NCI-H1417 (cell line): ENCODE measurements at regions not wholly inside any gene's neighbourhood (a gene's known extent, or its start where the extent isn't known, plus 50 kb on each side); places are given as distances from the start of the nearest gene placed in this dataset.

ENCODE experiments used
- DNase-seq, 3 experiments: peaks; one replicate each; lab custom pipeline; 2025; lab: John Stamatoyannopoulos, UW

DNA sequence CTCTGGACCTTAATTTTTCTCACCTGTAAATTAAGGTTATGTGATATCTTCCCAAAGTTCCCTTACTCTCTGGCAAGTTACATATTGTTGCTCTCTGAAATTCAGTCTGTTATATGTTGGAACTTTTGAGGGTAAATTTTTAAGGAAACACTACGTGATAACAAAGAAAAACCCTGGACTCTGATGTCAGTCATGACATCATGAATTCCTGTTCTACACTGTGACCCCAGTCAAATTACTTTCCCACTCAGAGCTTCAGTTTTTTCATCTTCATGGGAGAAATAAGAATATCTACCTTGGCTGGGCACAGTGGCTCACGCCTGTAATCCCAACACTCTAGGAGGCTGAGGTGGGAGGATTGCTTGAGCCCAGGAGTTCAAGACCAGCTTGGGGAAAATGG lies 164.6 kb upstream of the RALGAPA2 start:
- DNase-seq = no peak

- DNase-seq = no peak
These were observed 163.3 kb upstream of the RALGAPA2 start for GRCh38 chr20:20875716-20876115.

DNA sequence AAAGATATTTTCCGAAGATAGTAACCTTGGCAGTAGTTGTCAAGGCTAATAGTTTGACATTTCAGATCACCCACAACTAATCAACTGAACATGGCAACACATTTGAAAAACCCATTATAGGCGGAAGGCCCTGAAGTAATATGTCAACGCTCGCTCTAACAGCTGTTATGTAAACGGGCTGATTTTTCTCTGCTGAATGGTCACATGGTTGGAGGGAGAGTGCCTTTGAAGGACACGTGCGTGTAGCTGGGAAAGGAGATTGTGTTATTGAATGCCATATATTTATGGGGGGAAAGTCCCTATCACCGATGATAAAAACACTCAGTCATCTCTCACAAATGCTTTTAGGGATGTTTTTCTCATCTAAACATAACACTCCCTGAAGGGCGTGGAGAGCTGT lies 160.0 kb upstream of the RALGAPA2 start:
- peak in 1 of 3 experiments; percentile 31 for DNase-seq

- no peak for DNase-seq
These were observed 156.8 kb upstream of the RALGAPA2 start for GRCh38 chr20:20869161-20869775.

DNA sequence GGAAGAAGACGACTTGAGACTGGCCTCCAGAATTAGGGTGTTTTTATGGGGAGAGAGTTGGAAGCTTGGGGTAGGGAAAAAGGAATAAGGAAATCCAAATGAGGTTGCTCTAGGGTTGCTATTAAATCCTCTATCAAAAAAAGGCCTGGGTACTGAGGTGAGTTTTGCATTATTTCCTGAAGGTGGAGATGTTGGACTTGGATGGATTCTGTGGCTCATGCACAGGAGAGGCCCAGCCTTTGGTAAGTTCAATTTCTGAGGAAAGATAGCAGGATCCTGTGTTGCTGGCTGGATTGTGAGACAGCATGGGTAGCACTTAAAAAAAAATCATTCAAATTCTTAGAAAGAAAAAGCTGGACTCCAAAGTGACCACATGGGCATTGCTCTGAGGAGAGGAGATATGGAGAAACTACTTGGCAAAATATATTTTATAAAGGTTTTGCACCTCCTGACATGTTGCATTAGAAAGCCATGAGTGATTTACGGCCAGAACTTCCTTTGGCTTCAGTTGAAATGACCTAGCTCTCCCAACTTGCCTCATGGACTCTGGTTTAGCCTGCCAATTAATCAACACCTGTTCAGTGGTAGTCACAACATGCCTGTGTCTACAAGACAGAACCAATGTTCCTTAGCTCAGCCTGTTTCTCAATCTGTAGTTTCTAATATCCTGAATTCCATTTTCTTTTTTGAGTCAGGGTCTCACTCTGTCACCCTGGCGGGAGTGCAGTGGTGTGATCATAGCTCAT lies 152.1 kb upstream of the RALGAPA2 start:
- peak; percentile 37 to 88 (median 62) for DNase-seq

- DNase-seq = peak; percentile 82 to 95 (median 83)
These were observed 147.8 kb upstream of the RALGAPA2 start for GRCh38 chr20:20860078-20860806.

- DNase-seq = no peak
These were observed 147.1 kb upstream of the RALGAPA2 start for GRCh38 chr20:20859510-20859909.

- DNase-seq = no peak
These were observed 144.5 kb upstream of the RALGAPA2 start for GRCh38 chr20:20856956-20857355.

GRCh38 chr20:20856306-20856705 lies 143.9 kb upstream of the RALGAPA2 start:
- no peak for DNase-seq

DNA sequence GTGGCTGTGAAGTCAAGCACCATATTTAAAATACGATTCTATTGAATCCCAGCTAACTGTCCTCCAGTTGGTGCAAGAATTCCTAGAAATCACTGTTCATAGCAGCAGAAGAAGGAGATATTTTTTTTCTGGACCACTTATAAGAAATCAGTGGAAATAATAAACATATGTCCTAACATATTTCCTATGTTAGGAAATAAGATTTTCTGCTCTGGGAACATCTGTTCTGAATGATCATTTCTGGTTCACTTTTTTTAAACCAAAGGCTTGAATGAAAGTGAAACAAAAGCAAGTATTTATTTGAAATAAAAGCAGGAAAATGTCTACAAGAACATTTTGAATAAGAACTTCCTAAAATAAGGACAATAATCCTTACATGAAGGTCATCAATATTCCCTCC lies 138.9 kb upstream of the RALGAPA2 start:
- no peak for DNase-seq

GRCh38 chr20:20850407-20850806 lies 138.0 kb upstream of the RALGAPA2 start:
- DNase-seq = no peak

GRCh38 chr20:20849161-20849560 lies 136.7 kb upstream of the RALGAPA2 start:
- DNase-seq = no peak

DNA sequence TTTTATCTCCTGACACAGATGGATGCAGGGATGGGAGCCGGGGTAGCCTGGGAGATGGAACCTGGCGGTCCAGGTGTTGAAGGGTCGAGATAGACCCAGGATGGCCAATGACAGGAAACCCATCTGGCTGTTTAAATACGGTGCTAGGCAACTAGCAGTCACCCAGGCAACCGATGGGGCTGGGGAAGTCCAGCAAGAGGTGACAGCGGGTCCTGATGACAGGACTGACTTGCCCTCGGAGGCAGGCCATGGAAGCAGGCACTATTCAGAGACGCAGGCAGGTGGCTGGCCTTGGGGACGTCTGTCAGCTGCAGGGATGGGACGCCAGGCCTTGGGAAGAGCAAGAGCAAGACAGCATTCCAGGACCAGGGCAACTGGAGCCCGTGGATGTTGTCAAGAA lies 135.4 kb upstream of the RALGAPA2 start:
- DNase-seq = peak in 2 of 3 experiments; percentile 59 to 85

DNA sequence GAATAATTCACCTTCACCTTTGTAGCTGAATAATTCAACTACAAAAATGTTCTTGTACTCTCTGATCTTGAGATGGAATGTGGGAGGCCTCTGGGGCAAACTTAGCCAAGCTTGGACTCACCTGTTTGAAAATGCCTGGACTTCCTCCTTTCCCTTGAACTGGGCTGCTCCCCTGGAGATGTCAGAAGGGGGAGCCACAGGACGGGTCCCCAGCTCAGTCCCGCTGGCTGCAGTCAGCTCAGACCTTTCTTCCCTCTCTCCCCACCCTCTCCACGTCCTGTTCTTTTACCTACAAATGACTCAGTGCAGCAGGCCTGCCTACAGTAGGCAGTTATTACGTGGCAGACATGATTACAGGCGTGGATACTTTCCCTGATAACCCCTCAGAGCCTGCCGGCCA lies 131.5 kb upstream of the RALGAPA2 start:
- peak in 1 of 3 experiments; percentile 13 for DNase-seq

DNA sequence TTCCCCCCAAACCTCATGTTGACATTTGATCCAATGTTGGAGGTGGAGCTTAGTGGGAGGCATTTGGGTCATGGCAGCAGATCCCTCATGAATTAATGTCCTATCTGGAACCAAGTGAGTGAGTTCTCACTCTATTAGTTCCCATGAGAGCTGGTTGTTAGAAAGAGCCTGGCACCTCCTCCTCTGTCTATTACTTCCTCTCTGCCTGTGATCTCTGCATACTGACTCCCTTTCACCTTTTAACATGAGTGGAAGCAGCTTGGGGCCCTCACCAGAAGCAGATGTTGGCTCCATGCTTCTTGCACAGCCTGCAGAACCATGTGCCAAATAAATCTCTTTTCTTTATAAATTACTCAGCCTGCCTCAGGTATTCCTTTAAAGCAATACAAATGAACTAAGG lies 127.3 kb upstream of the RALGAPA2 start:
- DNase-seq = no peak

DNA sequence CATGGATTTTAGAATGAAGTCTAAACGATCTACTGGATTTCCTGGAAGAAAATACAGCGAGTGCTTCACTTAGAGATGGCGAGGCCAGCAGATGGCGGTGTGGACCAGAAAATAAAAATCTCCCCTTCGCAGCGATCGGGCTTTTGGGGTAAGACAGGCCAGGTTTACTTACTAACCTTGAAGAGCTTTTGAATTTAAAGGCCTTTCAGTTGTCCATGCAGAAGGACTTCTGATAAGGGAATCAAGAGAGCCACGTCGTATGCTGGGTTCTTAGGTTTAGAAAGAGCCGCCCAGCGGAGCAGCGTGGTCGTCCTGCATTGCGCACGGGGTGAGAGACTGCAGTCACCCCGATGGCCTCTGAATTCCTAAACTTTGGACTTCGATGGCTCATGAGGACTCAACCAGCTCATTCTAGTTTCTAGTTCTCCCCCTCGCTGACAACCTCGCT lies 125.2 kb upstream of the RALGAPA2 start:
- DNase-seq = peak; percentile 35 to 96 (median 85)

- DNase-seq = peak in 1 of 3 experiments; percentile 95
These were observed 124.4 kb upstream of the RALGAPA2 start for GRCh38 chr20:20836836-20837235.

- DNase-seq = no peak
These were observed 123.5 kb upstream of the RALGAPA2 start for GRCh38 chr20:20835897-20836296.

DNA sequence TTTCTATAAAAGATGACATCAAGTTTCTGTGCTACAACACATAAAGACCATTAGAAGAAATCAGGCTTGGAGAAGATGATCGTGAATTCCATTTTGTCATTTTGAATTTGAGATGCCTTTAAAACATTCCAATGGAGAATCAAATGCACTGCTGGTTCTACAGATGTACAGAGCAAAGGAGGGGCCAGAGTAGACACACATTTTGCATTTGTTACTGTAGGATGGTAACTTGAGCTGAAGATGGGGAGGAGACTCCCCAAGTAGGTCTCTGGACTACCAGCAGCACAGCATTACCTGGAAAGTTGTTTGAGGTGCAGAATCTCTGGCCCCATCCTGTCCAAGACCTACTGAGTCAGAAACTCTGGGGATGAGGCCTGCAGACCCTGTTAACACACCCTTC lies 121.6 kb upstream of the RALGAPA2 start:
- no peak for DNase-seq

DNA sequence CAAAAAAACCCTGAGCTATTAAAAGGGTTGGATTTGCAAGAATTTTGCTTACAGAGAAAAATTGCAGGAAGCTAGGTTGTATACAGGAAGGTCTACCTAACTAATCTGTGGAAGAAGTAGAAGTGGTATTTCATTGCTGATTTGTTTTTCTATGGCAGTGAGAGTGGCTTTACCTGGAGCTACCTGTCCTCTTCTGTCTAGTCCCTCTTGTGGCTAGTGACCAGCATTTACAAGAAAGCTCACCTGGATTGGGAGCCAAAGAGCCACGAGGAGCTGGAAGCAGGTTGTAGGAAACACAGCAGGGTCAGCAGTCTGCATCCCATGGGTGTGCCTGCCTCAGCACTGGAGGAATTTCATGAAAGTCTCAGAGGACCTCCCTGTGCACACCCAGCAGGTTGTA lies 120.3 kb upstream of the RALGAPA2 start:
- DNase-seq = no peak

- no peak for DNase-seq
These were observed 119.3 kb upstream of the RALGAPA2 start for GRCh38 chr20:20831794-20832193.

- no peak for DNase-seq
These were observed 117.2 kb upstream of the RALGAPA2 start for GRCh38 chr20:20829681-20830080.
